ENCODE measurements at regions not wholly inside any gene's neighbourhood (a gene's known extent, or its start where the extent isn't known, plus 50 kb on each side); places are given as distances from the start of the nearest gene placed in this dataset.
"Not testable (repeated sequence)": the region's sequence is repeated elsewhere in the genome, so short reads cannot be mapped to it uniquely, and the experiment has no call there.

GRCh38 chr6:156589281-156589680 lies 187.9 kb upstream of the ARID1B start:
- H3K36me3 ChIP-seq: no peaks in the 10 kb centered on the region
- 63% methylated on average over 1 of the region's 1 CpG for WGBS (ENCODE audit: insufficient coverage, low coverage, low lambda C conversion rate, missing lambda C conversion rate)
- DNase-seq (no peak), ATAC-seq (no peak)
- H3K4me1 ChIP-seq: no peaks in the 10 kb centered on the region
- no peak for TF ChIP-seq POLR2A (IDR thresholded peaks at IDR 0.05)
- no peak for TF ChIP-seq CTCF (IDR thresholded peaks at IDR 0.05)
- intact Hi-C loops (cut with DNase I): no loop called here
- H3K4me3 ChIP-seq: no peak overlapping the region
- no peak overlapping the region for H3K27ac ChIP-seq
- H3K27me3 ChIP-seq: no peaks in the 10 kb centered on the region
- H3K9me3 ChIP-seq: no peaks in the 10 kb centered on the region

DNA sequence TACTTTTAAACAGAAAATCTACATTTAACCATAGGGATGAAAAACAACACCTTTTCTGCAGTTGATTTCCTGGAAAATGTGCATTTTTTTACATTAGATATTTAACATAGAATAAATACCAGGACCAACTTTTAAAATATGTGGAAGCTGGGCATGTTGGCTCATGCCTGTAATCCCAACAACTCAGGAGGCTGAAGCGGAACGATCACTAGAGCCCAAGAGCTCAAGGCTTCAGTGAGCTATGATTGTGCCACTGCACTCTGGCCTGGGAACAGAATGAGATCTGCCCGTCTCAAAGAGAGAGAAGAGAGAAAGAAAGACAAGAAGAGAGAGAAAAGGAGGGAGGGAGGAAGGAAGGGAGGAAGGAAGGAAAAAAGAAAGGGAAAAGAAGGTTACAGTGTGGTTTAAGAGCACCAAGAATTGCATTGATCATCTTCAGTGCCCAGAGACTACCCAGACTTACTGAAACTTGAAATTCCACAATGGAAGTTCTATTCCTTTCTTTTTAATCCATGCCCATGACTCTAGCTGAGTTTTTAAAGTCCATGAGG lies 189.4 kb upstream of the ARID1B start:
- H3K27me3 ChIP-seq: no peaks in the 10 kb centered on the region
- WGBS (ENCODE audit: insufficient coverage, low coverage, low lambda C conversion rate, missing lambda C conversion rate): 82% methylated on average over 3 of the region's 3 CpGs
- no peaks in the 10 kb centered on the region for H3K4me1 ChIP-seq
- intact Hi-C loops (cut with DNase I): no loop called here
- TF ChIP-seq CTCF (IDR thresholded peaks at IDR 0.05) (no peak), POLR2A (IDR thresholded peaks at IDR 0.05) (no peak)
- DNase-seq (no peak), ATAC-seq (no peak)
- H3K4me3 ChIP-seq: no peak overlapping the region
- H3K9me3 ChIP-seq: no peaks in the 10 kb centered on the region
- no peak overlapping the region for H3K27ac ChIP-seq
- H3K36me3 ChIP-seq: no peaks in the 10 kb centered on the region

- Histone ChIP-seq H3K9me3 (no peaks in the 10 kb centered on the region), H3K36me3 (no peaks in the 10 kb centered on the region), H3K4me3 (no peak overlapping the region), H3K4me1 (no peaks in the 10 kb centered on the region), H3K27me3 (no peaks in the 10 kb centered on the region), H3K27ac (no peak overlapping the region)
- ATAC-seq (no peak), DNase-seq (no peak)
- intact Hi-C loops (cut with DNase I): no loop called here
- TF ChIP-seq CTCF (IDR thresholded peaks at IDR 0.05) (no peak), POLR2A (IDR thresholded peaks at IDR 0.05) (no peak)
Measured at GRCh38 chr6:156587071-156587470, 190.1 kb upstream of the ARID1B start.

GRCh38 chr6:156585859-156586258 lies 191.3 kb upstream of the ARID1B start:
- TF ChIP-seq POLR2A (IDR thresholded peaks at IDR 0.05): no peak
- no peak for TF ChIP-seq CTCF (IDR thresholded peaks at IDR 0.05)
- no peak overlapping the region for H3K4me3 ChIP-seq
- DNase-seq (no peak), ATAC-seq (no peak)
- no peaks in the 10 kb centered on the region for H3K9me3 ChIP-seq
- WGBS (ENCODE audit: insufficient coverage, low coverage, low lambda C conversion rate, missing lambda C conversion rate): 75% methylated on average over 1 of the region's 3 CpGs
- no peaks in the 10 kb centered on the region for H3K27me3 ChIP-seq
- no peaks in the 10 kb centered on the region for H3K36me3 ChIP-seq
- no peak overlapping the region for H3K27ac ChIP-seq
- intact Hi-C loops (cut with DNase I): no loop called here
- no peaks in the 10 kb centered on the region for H3K4me1 ChIP-seq

DNA sequence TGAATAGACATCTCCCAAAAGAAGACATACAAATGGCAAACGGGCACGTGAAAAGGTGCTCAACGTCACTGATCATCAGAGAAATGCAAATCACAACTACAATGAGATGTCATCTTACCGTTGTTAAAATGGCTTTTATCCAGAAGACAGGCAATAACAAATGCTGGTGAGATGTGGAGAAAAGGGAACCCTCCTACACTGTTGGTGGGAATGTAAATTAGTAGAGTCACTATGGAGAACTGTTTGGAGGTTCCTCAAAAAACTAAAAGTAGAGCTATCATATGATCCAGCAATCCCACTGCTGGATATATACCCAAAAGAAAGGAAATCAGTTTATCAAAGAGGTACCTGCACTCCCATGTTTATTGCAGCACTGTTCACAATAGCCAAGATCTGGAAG lies 193.1 kb upstream of the ARID1B start:
- intact Hi-C loops (cut with DNase I); ATAC-seq; H3K9me3 ChIP-seq; H3K4me1 ChIP-seq; H3K36me3 ChIP-seq; H3K4me3 ChIP-seq; H3K27me3 ChIP-seq; H3K27ac ChIP-seq; DNase-seq: not testable (repeated sequence)
- WGBS (ENCODE audit: insufficient coverage, low coverage, low lambda C conversion rate, missing lambda C conversion rate): 22% methylated on average over 4 of the region's 4 CpGs
